HCT116 (cell line): ENCODE measurements at regions not wholly inside any gene's neighbourhood (a gene's known extent, or its start where the extent isn't known, plus 50 kb on each side); places are given as distances from the start of the nearest gene placed in this dataset.

Experiments
- ATAC-seq: fragments of 200-7000 bp; cut with Tn5 transposase; 2 replicates; pipeline ENCODE4 v1.9.1; 2020; ENCODE audit warnings: mild to moderate bottlenecking, moderate library complexity
- BruUV-seq: library from RNA; stranded (reverse); fragments of 400-500 nt; replicated peaks from 2 replicates; lab custom pipeline; 2021; lab: Mats Ljungman, UMichigan
- CTCF ChIA-PET: fragments of 300-600 bp; sonication (Branson Sonifier 250); formaldehyde crosslinking; loops from one replicate; lab custom pipeline; 2021; ENCODE audit warnings: antibody characterized with exemption; lab: Charles Lee
- POLR2A ChIA-PET: fragments of 300-600, 350-600 bp; sonication (Branson Sonifier 250); formaldehyde crosslinking; loops from one replicate; lab custom pipeline; 2021; ENCODE audit warnings: antibody characterized with exemption; lab: Charles Lee
- RAD21 ChIA-PET, 2 experiments: fragments of 300-600 bp; sonication (Branson Sonifier 250); formaldehyde crosslinking; loops; one replicate each; lab custom pipeline; 2023; ENCODE audit warnings: low total read pairs in 2 of 2; ENCODE audit not compliant: uncharacterized antibody in 2 of 2, unreplicated experiment in 2 of 2, low non-redundant PET in 1 of 2; lab: Charles Lee
- DNase-seq: peaks from one replicate; pipeline ENCODE4 v3.0.0-alpha.2; 2010; ENCODE audit warnings: low read depth, low spot score
- H2AFZ ChIP-seq: fragments of 200-600 bp; shearing (Covaris generic), sonication (generic); 2 replicates; pipeline ENCODE4 v1.6.1; 2017; ENCODE audit warnings: low read depth, mixed run types, mixed read lengths, antibody characterized with exemption, low read length; ENCODE audit not compliant: poor library complexity, severe bottlenecking
- H3K27ac ChIP-seq: 2 replicates; pipeline ENCODE4 v1.5.1; 2012; ENCODE audit warnings: low read depth, low read length
- H3K27me3 ChIP-seq: fragments of 200-600 bp; sonication (generic); 2 replicates; pipeline ENCODE4 v1.6.1; 2016; ENCODE audit warnings: mixed run types, low read length, mixed read lengths; ENCODE audit not compliant: insufficient read depth
- H3K36me3 ChIP-seq, 2 experiments: fragments of 200-500 bp in 1 of 2; fragments of 200-600 bp in 1 of 2; sonication (Bioruptor generic) in 1 of 2; sonication (generic) in 1 of 2; 2 replicates each; pipeline versions ENCODE4 v1.5.1 to v1.6.1; 2014 to 2016; ENCODE audit warnings: low read length in 2 of 2, inconsistent platforms in 1 of 2, mixed read lengths in 1 of 2, mixed run types in 1 of 2; ENCODE audit not compliant: insufficient read depth in 2 of 2, control insufficient read depth in 1 of 2
- H3K4me1 ChIP-seq, 2 experiments: fragments of 200-600 bp in 1 of 2; sonication (generic) in 1 of 2; 2 replicates each; pipeline versions ENCODE4 v1.5.1 to v1.6.1; 2012 to 2017; ENCODE audit warnings: low read length in 2 of 2, inconsistent platforms in 1 of 2, mild to moderate bottlenecking in 1 of 2, mixed read lengths in 1 of 2, mixed run types in 1 of 2, moderate library complexity in 1 of 2; ENCODE audit not compliant: insufficient read depth in 2 of 2, control insufficient read depth in 1 of 2
- H3K4me2 ChIP-seq: fragments of 200-600 bp; sonication (generic); 2 replicates; pipeline ENCODE4 v1.6.1; 2017; ENCODE audit warnings: mixed run types, low read length, mixed read lengths
- H3K4me3 ChIP-seq, 2 experiments: fragments of 200-600 bp in 1 of 2; sonication (generic) in 1 of 2; replicated peaks in 1 of 2; 2 replicates each; pipeline ENCODE4 v1.5.1; 2011 to 2016; ENCODE audit warnings: low read length in 2 of 2, control low read depth in 1 of 2, low read depth in 1 of 2, mild to moderate bottlenecking in 1 of 2, mixed read lengths in 1 of 2, mixed run types in 1 of 2
- H3K79me2 ChIP-seq: fragments of 200-600 bp; sonication (generic); 2 replicates; pipeline ENCODE4 v1.6.1; 2017; ENCODE audit warnings: mild to moderate bottlenecking, mixed run types, low read length, moderate library complexity, mixed read lengths; ENCODE audit not compliant: insufficient read depth
- H3K9ac ChIP-seq: fragments of 200-600 bp; sonication (generic); 2 replicates; pipeline ENCODE4 v1.6.1; 2016; ENCODE audit warnings: low read length, mixed read lengths
- H3K9me2 ChIP-seq: fragments of 200-600 bp; sonication (generic), shearing (Covaris generic); 2 replicates; pipeline ENCODE4 v1.6.1; 2017; ENCODE audit warnings: mixed run types, mild to moderate bottlenecking, moderate library complexity; ENCODE audit not compliant: insufficient read depth
- H3K9me3 ChIP-seq, 2 experiments: fragments of 200-500 bp in 1 of 2; fragments of 200-600 bp in 1 of 2; sonication (Bioruptor generic) in 1 of 2; sonication (generic) in 1 of 2; 2 replicates each; pipeline ENCODE4 v1.6.1; 2014 to 2017; ENCODE audit warnings: low read length in 2 of 2, mixed read lengths in 2 of 2, inconsistent platforms in 1 of 2, low read depth in 1 of 2, mild to moderate bottlenecking in 1 of 2, mixed run types in 1 of 2, moderate library complexity in 1 of 2; ENCODE audit not compliant: control insufficient read depth in 1 of 2, insufficient read depth in 1 of 2
- H4K20me1 ChIP-seq: fragments of 200-600 bp; sonication (generic), shearing (Covaris generic); 2 replicates; pipeline ENCODE4 v1.6.1; 2017; ENCODE audit warnings: mixed run types, mild to moderate bottlenecking, moderate library complexity; ENCODE audit not compliant: insufficient read depth
- CBX3 ChIP-seq: IDR thresholded peaks from 2 replicates; pipeline ENCODE4 v1.6.1; 2012; ENCODE audit warnings: low read depth
- CEBPB ChIP-seq: IDR thresholded peaks from 2 replicates; pipeline ENCODE4 v1.6.1; 2012; ENCODE audit warnings: low read depth
- CTCF ChIP-seq, 3 experiments: fragments of 200-600 bp in 1 of 3; sonication (generic) in 1 of 3; IDR thresholded peaks in 2 of 3; conservative IDR thresholded peaks in 1 of 3; 2 replicates each; pipeline ENCODE4 v1.5.1; 2012 to 2017; ENCODE audit warnings: low read depth in 2 of 3, low read length in 2 of 3, antibody characterized with exemption in 1 of 3, borderline replicate concordance in 1 of 3, control low read depth in 1 of 3, mild to moderate bottlenecking in 1 of 3, mixed read lengths in 1 of 3, mixed run types in 1 of 3, moderate library complexity in 1 of 3; ENCODE audit not compliant: insufficient read depth in 1 of 3
- EGR1 ChIP-seq: IDR thresholded peaks from 2 replicates; pipeline ENCODE4 v1.6.1; 2012; ENCODE audit warnings: low read depth
- ELF1 ChIP-seq: IDR thresholded peaks from 2 replicates; pipeline ENCODE4 v1.6.1; 2012; ENCODE audit warnings: low read depth, borderline replicate concordance
- EZH2 ChIP-seq: fragments of 200-600 bp; sonication (generic); IDR thresholded peaks from 2 replicates; pipeline ENCODE4 v1.6.1; 2017; ENCODE audit warnings: antibody characterized with exemption, mixed run types
- EZH2phosphoT487 ChIP-seq: fragments of 200-600 bp; IDR thresholded peaks from 2 replicates; pipeline ENCODE4 v1.6.1; 2018; ENCODE audit warnings: antibody characterized with exemption, borderline replicate concordance
- FOSL1 ChIP-seq: IDR thresholded peaks from 2 replicates; pipeline ENCODE4 v1.6.1; 2012; ENCODE audit warnings: low read depth
- JUND ChIP-seq: IDR thresholded peaks from 2 replicates; pipeline ENCODE4 v1.6.1; 2012
- POLR2A ChIP-seq: IDR thresholded peaks from 2 replicates; pipeline ENCODE4 v1.7.0; 2011; ENCODE audit warnings: borderline replicate concordance; ENCODE audit not compliant: insufficient read depth, insufficient read length; ENCODE audit errors: extremely low read depth
- POLR2AphosphoS5 ChIP-seq: IDR thresholded peaks from 2 replicates; pipeline ENCODE4 v1.6.1; 2011; ENCODE audit warnings: mild to moderate bottlenecking, low read depth, low read length, moderate library complexity
- RAD21 ChIP-seq: IDR thresholded peaks from 2 replicates; pipeline ENCODE4 v1.6.1; 2012; ENCODE audit warnings: low read depth, mild to moderate bottlenecking
- SIN3A ChIP-seq: IDR thresholded peaks from 2 replicates; pipeline ENCODE4 v1.6.1; 2012; ENCODE audit warnings: low read depth
- SP1 ChIP-seq: IDR thresholded peaks from 2 replicates; pipeline ENCODE4 v1.6.1; 2012; ENCODE audit warnings: low read depth
- SRF ChIP-seq: IDR thresholded peaks from 2 replicates; pipeline ENCODE4 v1.6.1; 2012; ENCODE audit warnings: low read depth
- YY1 ChIP-seq: IDR thresholded peaks from 2 replicates; pipeline ENCODE4 v1.6.1; 2011; ENCODE audit warnings: low read length, low read depth, moderate library complexity, mild to moderate bottlenecking; ENCODE audit not compliant: insufficient replicate concordance; ENCODE audit errors: extremely low read depth
- ZNF274 ChIP-seq: fragments of 200-500 bp; sonication (Bioruptor generic); IDR thresholded peaks from 2 replicates; pipeline ENCODE4 v1.6.1; 2014; ENCODE audit warnings: mild to moderate bottlenecking, low read depth, low read length, inconsistent platforms
- intact Hi-C: fragments of 100-400 bp; cut with micrococcal nuclease; formaldehyde crosslinking; loops from 2 replicates; pipeline ENCODE4 v1.10.0; 2022

- TF ChIP-seq EZH2phosphoT487 (no peak), EGR1 (no peak), JUND (no peak), YY1 (no peak), ZNF274 (no peak), CTCF (IDR thresholded peaks at IDR 0.05 in 2 of 3, conservative IDR thresholded peaks at IDR 0.05 in 1 of 3; ENCODE audit: borderline replicate concordance in 1 of 3, insufficient read depth in 1 of 3, low read depth in 2 of 3, low read length in 2 of 3) (no peak), SP1 (no peak), POLR2A (no peak), ELF1 (no peak), SIN3A (no peak)
Measured at GRCh38 chr3:78275420-78275852, 1235.5 kb downstream of the ROBO2 start (continued).

- POLR2A ChIA-PET: no interaction called here
- ATAC-seq (no peak), DNase-seq (no peak)
- TF ChIP-seq SRF: no peak
- no peak for TF ChIP-seq CBX3
- no peak for TF ChIP-seq EZH2
- TF ChIP-seq ZNF274: no peak
- no peak for TF ChIP-seq POLR2A
- TF ChIP-seq EGR1: no peak
- no peak for TF ChIP-seq POLR2AphosphoS5
- TF ChIP-seq CEBPB: no peak
- TF ChIP-seq FOSL1: no peak
- no peak for TF ChIP-seq SP1
- no peak for TF ChIP-seq RAD21
- no peaks in the 10 kb centered on the region for H4K20me1 ChIP-seq
- H3K9ac ChIP-seq: no peak overlapping the region
- RAD21 ChIA-PET: no interaction called here
- no peaks in the 10 kb centered on the region for H3K4me1 ChIP-seq
- CTCF ChIA-PET: no interaction called here
- H3K4me3 ChIP-seq: no peak overlapping the region
- no peak overlapping the region for H3K27ac ChIP-seq
- H3K79me2 ChIP-seq: no peaks in the 10 kb centered on the region
- H3K4me2 ChIP-seq: no peak overlapping the region
- no peak overlapping the region for H2AFZ ChIP-seq
- H3K9me2 ChIP-seq: no peaks in the 10 kb centered on the region
- H3K9me3 ChIP-seq: peaks cover 4 to 11% of the 10 kb centered on the region in 2 experiments; a peak in 2 of 4 replicates
- intact Hi-C loops: no loop called here
- no peaks in the 10 kb centered on the region for H3K36me3 ChIP-seq
- BruUV-seq: no TSS peak
- H3K27me3 ChIP-seq: no peaks in the 10 kb centered on the region
Measured at GRCh38 chr3:78277220-78277619, 1237.3 kb downstream of the ROBO2 start.
